Thyroid gland (tissue), 4 donors: ENCODE measurements at regions not wholly inside any gene's neighbourhood (a gene's known extent, or its start where the extent isn't known, plus 50 kb on each side); places are given as distances from the start of the nearest gene placed in this dataset.

Source experiments
- POLR2A ChIP-seq, 2 donors: fragments of 450-650 bp; IDR thresholded peaks; one replicate each; pipeline ENCODE4 v1.6.1; 2017; ENCODE audit warnings: antibody characterized with exemption in 2 of 2, mild to moderate bottlenecking in 2 of 2, moderate library complexity in 1 of 2
- TF ChIP-seq, protein P1 (sequence below), 6 experiments: fragments of 200-600 bp in 3 of 6; fragments of 450-650 bp in 3 of 6; sonication (generic) in 3 of 6; IDR thresholded peaks; one replicate each; pipeline ENCODE4 v1.5.1; 2016 to 2019; ENCODE audit warnings: antibody characterized with exemption in 6 of 6, mild to moderate bottlenecking in 2 of 6, inconsistent platforms in 1 of 6, moderate library complexity in 1 of 6

- TF ChIP-seq, protein P1, sequence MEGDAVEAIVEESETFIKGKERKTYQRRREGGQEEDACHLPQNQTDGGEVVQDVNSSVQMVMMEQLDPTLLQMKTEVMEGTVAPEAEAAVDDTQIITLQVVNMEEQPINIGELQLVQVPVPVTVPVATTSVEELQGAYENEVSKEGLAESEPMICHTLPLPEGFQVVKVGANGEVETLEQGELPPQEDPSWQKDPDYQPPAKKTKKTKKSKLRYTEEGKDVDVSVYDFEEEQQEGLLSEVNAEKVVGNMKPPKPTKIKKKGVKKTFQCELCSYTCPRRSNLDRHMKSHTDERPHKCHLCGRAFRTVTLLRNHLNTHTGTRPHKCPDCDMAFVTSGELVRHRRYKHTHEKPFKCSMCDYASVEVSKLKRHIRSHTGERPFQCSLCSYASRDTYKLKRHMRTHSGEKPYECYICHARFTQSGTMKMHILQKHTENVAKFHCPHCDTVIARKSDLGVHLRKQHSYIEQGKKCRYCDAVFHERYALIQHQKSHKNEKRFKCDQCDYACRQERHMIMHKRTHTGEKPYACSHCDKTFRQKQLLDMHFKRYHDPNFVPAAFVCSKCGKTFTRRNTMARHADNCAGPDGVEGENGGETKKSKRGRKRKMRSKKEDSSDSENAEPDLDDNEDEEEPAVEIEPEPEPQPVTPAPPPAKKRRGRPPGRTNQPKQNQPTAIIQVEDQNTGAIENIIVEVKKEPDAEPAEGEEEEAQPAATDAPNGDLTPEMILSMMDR (IDR thresholded peaks at IDR 0.05) = no peak
- no peak for TF ChIP-seq POLR2A (IDR thresholded peaks at IDR 0.05)
Observed at GRCh38 chr15:92289733-92290132, 103.9 kb upstream of the ST8SIA2 start.
